A673 (cell line): ENCODE measurements at regions not wholly inside any gene's neighbourhood (a gene's known extent, or its start where the extent isn't known, plus 50 kb on each side); places are given as distances from the start of the nearest gene placed in this dataset.

Source experiments
- CTCF ChIP-seq: fragments of 300-800, 200-600 bp; sonication (generic); conservative IDR thresholded peaks from 2 replicates; pipeline ENCODE4 v1.5.1; 2017; ENCODE audit warnings: low read depth, mild to moderate bottlenecking, antibody characterized with exemption, low read length, moderate library complexity, mixed read lengths
- EZH2 ChIP-seq: fragments of 200-600 bp; sonication (generic); IDR thresholded peaks from 2 replicates; pipeline ENCODE4 v1.6.1; 2017; ENCODE audit warnings: borderline replicate concordance, low read depth, mild to moderate bottlenecking, mixed read lengths, antibody characterized with exemption, low read length; ENCODE audit not compliant: poor library complexity, severe bottlenecking

DNA sequence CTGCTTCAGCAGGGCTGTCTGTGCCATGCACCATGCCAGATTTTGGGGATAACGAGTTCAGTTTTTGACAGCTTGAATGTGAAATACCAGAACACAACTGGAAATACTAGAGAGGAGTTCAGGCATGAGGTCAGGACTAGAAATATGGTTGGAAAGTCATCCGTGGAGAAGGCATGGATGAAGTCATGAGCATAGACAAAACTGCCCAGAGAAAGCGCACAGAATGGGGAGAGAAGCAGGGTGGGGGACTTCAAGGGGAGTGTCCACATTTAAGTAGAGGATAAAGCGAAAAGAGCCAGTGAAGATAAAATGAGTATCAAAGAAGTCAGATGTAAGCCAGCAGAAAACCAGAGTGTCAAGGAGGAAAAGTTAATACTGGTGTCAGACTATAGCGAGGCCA is 653.4 kb upstream of the ARID1B start:
- TF ChIP-seq CTCF (no peak), EZH2 (no peak)
